H9 (cell line): ENCODE measurements at regions not wholly inside any gene's neighbourhood (a gene's known extent, or its start where the extent isn't known, plus 50 kb on each side); places are given as distances from the start of the nearest gene placed in this dataset.

ENCODE experiments used
- DNase-seq: peaks from one replicate; pipeline ENCODE4 v3.0.0-alpha.2; 2017
- H2AFZ ChIP-seq: one replicate; pipeline ENCODE4 v1.6.1; 2013; ENCODE audit warnings: mild to moderate bottlenecking, low read length, control low read depth, moderate library complexity
- H2AK5ac ChIP-seq: 2 replicates; pipeline ENCODE4 v1.6.1; 2013; ENCODE audit warnings: low read length, control low read depth, mixed read lengths; ENCODE audit not compliant: insufficient read length
- H2BK120ac ChIP-seq: one replicate; pipeline ENCODE4 v1.6.1; 2013; ENCODE audit warnings: low read depth, mild to moderate bottlenecking, low read length, control low read depth, inconsistent platforms; ENCODE audit not compliant: poor library complexity, severe bottlenecking
- H2BK12ac ChIP-seq: 2 replicates; pipeline ENCODE4 v1.6.1; 2013; ENCODE audit warnings: low read length, control low read depth, mixed read lengths, low read depth; ENCODE audit not compliant: insufficient read length
- H2BK15ac ChIP-seq: 2 replicates; pipeline ENCODE4 v1.6.1; 2013; ENCODE audit warnings: low read depth, low read length, control low read depth
- H2BK20ac ChIP-seq: one replicate; pipeline ENCODE4 v1.6.1; 2013; ENCODE audit warnings: low read depth, mild to moderate bottlenecking, low read length, control low read depth, inconsistent platforms; ENCODE audit not compliant: poor library complexity, severe bottlenecking
- H2BK5ac ChIP-seq: 2 replicates; pipeline ENCODE4 v1.6.1; 2013; ENCODE audit warnings: low read length, control low read depth, mixed read lengths; ENCODE audit not compliant: insufficient read length
- H3K14ac ChIP-seq: 2 replicates; pipeline ENCODE4 v1.6.1; 2013; ENCODE audit warnings: low read length, control low read depth; ENCODE audit not compliant: insufficient read depth
- H3K18ac ChIP-seq: 2 replicates; pipeline ENCODE4 v1.6.1; 2013; ENCODE audit warnings: low read depth, mild to moderate bottlenecking, mixed read lengths, low read length, control low read depth; ENCODE audit not compliant: insufficient read length
- H3K23ac ChIP-seq: 2 replicates; pipeline ENCODE4 v1.6.1; 2013; ENCODE audit warnings: low read length, control low read depth, mixed read lengths, low read depth; ENCODE audit not compliant: insufficient read length
- H3K23me2 ChIP-seq: 2 replicates; pipeline ENCODE4 v1.6.1; 2013; ENCODE audit warnings: low read depth, mild to moderate bottlenecking, mixed read lengths, low read length, control low read depth; ENCODE audit not compliant: insufficient read length, poor library complexity, severe bottlenecking
- H3K27ac ChIP-seq: 2 replicates; pipeline ENCODE4 v1.5.1; 2013; ENCODE audit warnings: low read length, control low read depth, mixed read lengths, low read depth; ENCODE audit not compliant: insufficient read length
- H3K27me3 ChIP-seq: 2 replicates; pipeline ENCODE4 v1.6.1; 2013; ENCODE audit warnings: low read length, control low read depth, inconsistent platforms; ENCODE audit not compliant: insufficient read depth
- H3K4ac ChIP-seq: 2 replicates; pipeline ENCODE4 v1.6.1; 2013; ENCODE audit warnings: low read depth, mild to moderate bottlenecking, control low read depth, inconsistent platforms, low read length, moderate library complexity
- H3K4me1 ChIP-seq: 2 replicates; pipeline ENCODE4 v1.6.1; 2013; ENCODE audit warnings: low read length, control low read depth, inconsistent platforms; ENCODE audit not compliant: insufficient read depth
- H3K4me2 ChIP-seq: 2 replicates; pipeline ENCODE4 v1.6.1; 2013; ENCODE audit warnings: low read length, control low read depth, mixed read lengths; ENCODE audit not compliant: insufficient read length, insufficient read depth
- H3K56ac ChIP-seq: 2 replicates; pipeline ENCODE4 v1.6.1; 2013; ENCODE audit warnings: low read depth, mild to moderate bottlenecking, mixed read lengths, low read length, control low read depth; ENCODE audit not compliant: insufficient read length
- H3K79me1 ChIP-seq: 2 replicates; pipeline ENCODE4 v1.6.1; 2013; ENCODE audit warnings: low read depth, mild to moderate bottlenecking, moderate library complexity, low read length, control low read depth, inconsistent platforms; ENCODE audit not compliant: insufficient read depth, poor library complexity, severe bottlenecking
- H3K79me2 ChIP-seq: 2 replicates; pipeline ENCODE4 v1.6.1; 2013; ENCODE audit warnings: low read length, control low read depth, inconsistent platforms; ENCODE audit not compliant: insufficient read depth
- H3K9ac ChIP-seq: 2 replicates; pipeline ENCODE4 v1.6.1; 2013; ENCODE audit warnings: low read length, control low read depth, mixed read lengths; ENCODE audit not compliant: insufficient read length; ENCODE audit errors: extremely low read depth
- H3K9me3 ChIP-seq: one replicate; pipeline ENCODE4 v1.6.1; 2013; ENCODE audit warnings: low read depth, low read length, inconsistent platforms; ENCODE audit not compliant: control insufficient read depth
- H3T11ph ChIP-seq: one replicate; pipeline ENCODE4 v1.6.1; 2013; ENCODE audit warnings: mild to moderate bottlenecking, low read length, control low read depth, inconsistent platforms
- H4K20me1 ChIP-seq: one replicate; pipeline ENCODE4 v1.6.1; 2013; ENCODE audit not compliant: control insufficient read depth, insufficient read length, insufficient read depth
- H4K5ac ChIP-seq: 2 replicates; pipeline ENCODE4 v1.6.1; 2013; ENCODE audit warnings: low read depth, mild to moderate bottlenecking, mixed read lengths, low read length, control low read depth; ENCODE audit not compliant: insufficient read length
- H4K8ac ChIP-seq: replicated peaks from 2 replicates; pipeline ENCODE4 v1.6.1; 2013; ENCODE audit warnings: low read length, control low read depth, mixed read lengths, low read depth; ENCODE audit not compliant: insufficient read length
- H4K91ac ChIP-seq: 2 replicates; pipeline ENCODE4 v1.6.1; 2013; ENCODE audit warnings: low read depth, mild to moderate bottlenecking, moderate library complexity, mixed read lengths, low read length, control low read depth; ENCODE audit not compliant: insufficient read length
- H3K27ac Mint-ChIP-seq, 3 experiments: 2 replicates in 2 of 3; 3 replicates in 1 of 3; pipeline ENCODE4 v1.8.0; 2020 to 2021; ENCODE audit warnings: mixed read lengths in 3 of 3, mild to moderate bottlenecking in 1 of 3, moderate library complexity in 1 of 3
- H3K27me3 Mint-ChIP-seq: 2 replicates; pipeline ENCODE4 v1.8.0; 2021; ENCODE audit warnings: low read depth, mild to moderate bottlenecking, moderate library complexity, mixed read lengths
- H3K36me3 Mint-ChIP-seq, 3 experiments: 2 replicates in 2 of 3; 3 replicates in 1 of 3; pipeline ENCODE4 v1.8.0; 2020 to 2021; ENCODE audit warnings: low read depth in 3 of 3, mixed read lengths in 3 of 3; ENCODE audit not compliant: insufficient read depth in 1 of 3
- H3K4me1 Mint-ChIP-seq, 2 experiments: 2 replicates each; pipeline ENCODE4 v1.8.0; 2020; ENCODE audit warnings: mixed read lengths in 2 of 2
- H3K4me3 Mint-ChIP-seq, 2 experiments: 2 replicates in 1 of 2; 3 replicates in 1 of 2; pipeline ENCODE4 v1.8.0; 2020 to 2021; ENCODE audit warnings: mild to moderate bottlenecking in 2 of 2, mixed read lengths in 2 of 2, moderate library complexity in 1 of 2
- H3K9me3 Mint-ChIP-seq, 2 experiments: 2 replicates in 1 of 2; 3 replicates in 1 of 2; pipeline ENCODE4 v1.8.0; 2020; ENCODE audit warnings: mild to moderate bottlenecking in 2 of 2, mixed read lengths in 2 of 2, moderate library complexity in 1 of 2
- CTCF ChIP-seq: fragments of 200-600 bp; sonication (generic); conservative IDR thresholded peaks from 3 replicates; pipeline ENCODE4 v1.8.0; 2021; ENCODE audit warnings: antibody characterized with exemption, mild to moderate bottlenecking
- WGBS: extraction: QIAGEN DNeasy Blood & Tissue Kit; methylation state at CpG from one replicate; pipeline ENCODE4 v1.1.7; 2013; ENCODE audit warnings: missing lambda C conversion rate, low lambda C conversion rate, mixed read lengths; ENCODE audit not compliant: insufficient read length; ENCODE audit errors: extremely low coverage; 5-methylcytosine and 5-hydroxymethylcytosine counted together

- no peaks in the 10 kb centered on the region for H3K4me1 Mint-ChIP-seq
- Histone ChIP-seq H3K23ac (no peak overlapping the region), H3K4ac (no peak overlapping the region), H3K4me1 (no peaks in the 10 kb centered on the region), H4K91ac (no peak overlapping the region), H3K27me3 (no peaks in the 10 kb centered on the region), H4K20me1 (no peaks in the 10 kb centered on the region), H3K79me1 (no peaks in the 10 kb centered on the region), H3K23me2 (no peaks in the 10 kb centered on the region), H3K18ac (no peak overlapping the region), H3K4me2 (no peak overlapping the region), H3K9ac (no peak overlapping the region), H3T11ph (no peak overlapping the region), H4K5ac (no peak overlapping the region), H2AFZ (no peak overlapping the region), H2BK120ac (no peak overlapping the region), H2AK5ac (no peak overlapping the region), H2BK5ac (no peak overlapping the region), H3K14ac (no peak overlapping the region), H3K9me3 (no peaks in the 10 kb centered on the region), H3K27ac (no peak overlapping the region), H2BK12ac (no peak overlapping the region), H2BK15ac (no peak overlapping the region), H2BK20ac (no peak overlapping the region), H4K8ac (no peak overlapping the region), H3K79me2 (no peaks in the 10 kb centered on the region), H3K56ac (no peak overlapping the region)
- H3K27ac Mint-ChIP-seq: no peak overlapping the region
- no peak for TF ChIP-seq CTCF
- H3K27me3 Mint-ChIP-seq: no peaks in the 10 kb centered on the region
- no CpG with 5 or more reads among the region's 5 CpGs for WGBS
- DNase-seq: no peak
- peaks cover 0 to 4% of the 10 kb centered on the region in 2 experiments; a peak in 2 of 5 replicates for H3K9me3 Mint-ChIP-seq
- H3K4me3 Mint-ChIP-seq: no peak overlapping the region
- H3K36me3 Mint-ChIP-seq: no peaks in the 10 kb centered on the region; a peak in 1 of 7 replicates
Measured at GRCh38 chr2:122875091-122875865, 1119.8 kb downstream of the TSN start.
